ENCODE measurements at regions not wholly inside any gene's neighbourhood (a gene's known extent, or its start where the extent isn't known, plus 50 kb on each side); places are given as distances from the start of the nearest gene placed in this dataset.

- no peaks in the 10 kb centered on the region for H3K27me3 Mint-ChIP-seq (ENCODE audit: low read depth)
- no peak overlapping the region for H3K4me3 Mint-ChIP-seq
- H3K27ac Mint-ChIP-seq, result no peak overlapping the region
- H3K9me3 Mint-ChIP-seq, result no peaks in the 10 kb centered on the region
- CTCF ChIA-PET, result interaction anchor here (0.6 to 1.8 kb wide), 2 partner anchors 13 to 17 kb away, joined by 3 read pairs; no protein-coding TSS in a partner anchor
- no peaks in the 10 kb centered on the region for H3K36me3 Mint-ChIP-seq (ENCODE audit: low read depth)
- DNase-seq, result no peak
- H3K4me1 Mint-ChIP-seq (ENCODE audit: low read depth), result no peaks in the 10 kb centered on the region
- intact Hi-C loops (cut with micrococcal nuclease), result no loop called here
Observed at GRCh38 chr2:189379731-189380261, 61.5 kb upstream of the WDR75 start.

GRCh38 chr2:189382668-189383067 is 58.6 kb upstream of the WDR75 start:
- Mint-ChIP-seq H3K4me3 (no peak overlapping the region), H3K27ac (no peak overlapping the region), H3K4me1 (ENCODE audit: low read depth) (no peaks in the 10 kb centered on the region), H3K36me3 (ENCODE audit: low read depth) (peaks cover 1% of the 10 kb centered on the region), H3K9me3 (peaks cover 10% of the 10 kb centered on the region), H3K27me3 (ENCODE audit: low read depth) (no peaks in the 10 kb centered on the region)
- intact Hi-C loops (cut with micrococcal nuclease), result no loop called here
- CTCF ChIA-PET, result no interaction called here
- no peak for DNase-seq

GRCh38 chr2:189386741-189387140 is 54.5 kb upstream of the WDR75 start:
- Mint-ChIP-seq H3K27ac (no peak overlapping the region), H3K36me3 (ENCODE audit: low read depth) (peaks cover 1% of the 10 kb centered on the region), H3K4me1 (ENCODE audit: low read depth) (no peaks in the 10 kb centered on the region), H3K4me3 (no peak overlapping the region), H3K27me3 (ENCODE audit: low read depth) (no peaks in the 10 kb centered on the region), H3K9me3 (peaks cover 10% of the 10 kb centered on the region)
- CTCF ChIA-PET, result no interaction called here
- no peak for DNase-seq
- intact Hi-C loops (cut with micrococcal nuclease), result no loop called here

- Mint-ChIP-seq H3K27me3 (ENCODE audit: low read depth) (no peaks in the 10 kb centered on the region), H3K9me3 (peaks cover 4% of the 10 kb centered on the region), H3K4me1 (ENCODE audit: low read depth) (peaks cover 4% of the 10 kb centered on the region), H3K4me3 (no peak overlapping the region), H3K27ac (no peak overlapping the region), H3K36me3 (ENCODE audit: low read depth) (no peaks in the 10 kb centered on the region)
- CTCF ChIA-PET, result interaction anchor here (1.0 kb wide), 1 partner anchor 21 kb away, joined by 5 read pairs; no protein-coding TSS in a partner anchor
- intact Hi-C loops (cut with micrococcal nuclease), result no loop called here
- DNase-seq, result no peak
Observed at GRCh38 chr2:189391201-189391600, 50.1 kb upstream of the WDR75 start.

Measured in activated naive CD4-positive, alpha-beta T cell treated with anti-CD3 and anti-CD28 coated beads for 36 hours (primary cell).